ENCODE measurements at regions not wholly inside any gene's neighbourhood (a gene's known extent, or its start where the extent isn't known, plus 50 kb on each side); places are given as distances from the start of the nearest gene placed in this dataset.
A peak's percentile ranks its signal among the peaks of the same experiment; 100 is the strongest.

DNA sequence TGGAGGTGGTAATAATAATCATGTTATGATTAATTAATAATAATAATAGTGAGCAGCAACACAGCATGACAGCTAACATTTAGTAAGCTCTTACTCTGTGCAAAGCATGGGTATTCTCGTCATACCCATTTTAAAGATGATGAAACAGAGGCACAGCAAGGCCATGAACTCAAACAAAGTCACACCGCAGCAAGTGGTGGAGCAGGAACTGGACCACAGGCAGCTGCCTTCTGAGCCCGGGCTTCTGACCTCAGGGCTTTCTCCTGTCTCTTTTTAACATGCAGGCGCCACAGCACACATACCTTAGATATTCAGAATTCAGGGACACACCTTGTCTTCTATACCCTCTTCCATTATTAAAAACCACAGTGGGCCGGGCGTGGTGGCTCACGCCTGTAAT, 50.7 kb upstream of the SPATA12 start:
- H3K36me3 Mint-ChIP-seq (ENCODE audit: low read depth) = no peaks in the 10 kb centered on the region
- peaks cover 4% of the 10 kb centered on the region for H3K27me3 Mint-ChIP-seq (ENCODE audit: low read depth)
- H3K27ac Mint-ChIP-seq = no peak overlapping the region
- no peaks in the 10 kb centered on the region for H3K9me3 Mint-ChIP-seq
- H3K4me3 Mint-ChIP-seq = no peak overlapping the region
- H3K4me1 Mint-ChIP-seq (ENCODE audit: low read depth) = peaks cover 8% of the 10 kb centered on the region

DNA sequence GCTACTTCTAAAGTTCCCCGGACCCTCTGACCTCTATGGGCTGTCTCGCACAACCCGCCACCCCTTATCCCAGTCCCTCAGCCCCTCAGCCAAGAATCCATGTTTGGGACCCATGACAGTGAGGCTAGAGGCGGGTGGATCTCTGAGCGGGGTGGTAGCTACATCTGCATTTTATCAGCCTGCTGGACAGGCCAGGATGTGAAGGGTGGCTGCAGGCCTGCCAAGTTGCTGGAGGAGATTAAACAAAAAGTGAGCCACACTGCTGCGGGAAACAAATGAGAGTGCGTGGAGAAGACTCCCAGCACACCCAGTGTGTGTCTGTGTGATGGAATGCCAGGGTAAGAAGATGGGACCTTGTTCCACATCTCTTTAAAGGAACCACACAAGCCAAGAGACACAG, 51.1 kb upstream of the SPATA12 start:
- Mint-ChIP-seq H3K4me3 (no peak overlapping the region), H3K27me3 (ENCODE audit: low read depth) (peaks cover 4% of the 10 kb centered on the region), H3K27ac (no peak overlapping the region), H3K36me3 (ENCODE audit: low read depth) (no peaks in the 10 kb centered on the region), H3K4me1 (ENCODE audit: low read depth) (peaks cover 8% of the 10 kb centered on the region), H3K9me3 (no peaks in the 10 kb centered on the region)

DNA sequence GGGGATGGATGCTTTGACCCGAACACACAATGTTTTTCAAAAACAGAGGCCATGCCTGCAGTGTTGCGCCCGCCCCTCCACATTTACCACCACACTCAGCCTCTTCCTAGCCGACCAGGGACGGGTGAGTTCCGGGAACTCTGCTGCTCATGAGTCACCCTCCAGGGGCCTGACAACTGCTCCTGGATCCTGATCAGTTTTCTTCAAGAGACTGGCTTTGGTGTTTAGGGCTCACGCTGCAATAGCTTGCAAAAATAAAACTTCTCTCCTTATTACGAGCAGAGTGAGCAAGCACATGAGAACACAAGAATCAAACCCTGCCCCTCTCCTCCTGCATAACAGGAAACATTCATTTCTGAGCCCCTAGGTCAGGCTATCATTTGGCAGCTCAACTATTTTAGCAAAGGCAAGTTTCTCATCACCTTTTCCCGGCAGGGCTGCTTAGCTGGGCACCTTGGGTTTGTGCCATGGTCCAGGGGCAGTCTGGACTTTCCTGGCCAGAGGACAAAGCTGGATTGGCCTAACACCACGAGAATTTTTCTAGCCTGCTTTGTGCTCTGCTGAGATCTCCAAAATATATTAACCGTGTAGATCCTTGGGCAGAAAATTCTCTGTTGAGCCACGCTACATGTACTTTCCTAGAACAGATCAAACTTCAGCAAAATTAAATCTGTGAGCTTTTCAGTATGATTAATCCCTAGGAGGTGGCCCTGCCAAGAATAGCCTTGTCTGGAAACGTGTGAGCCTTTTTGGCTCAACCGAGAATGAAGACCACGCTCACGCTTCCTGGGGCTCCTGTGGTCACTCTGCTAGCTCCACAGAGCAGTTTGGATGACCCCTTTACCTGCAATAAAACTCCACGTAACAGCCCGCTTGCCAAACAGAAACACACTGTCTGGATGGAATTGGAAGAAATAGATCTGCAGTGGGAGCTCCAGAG, 52.7 kb upstream of the SPATA12 start:
- Mint-ChIP-seq H3K9me3 (no peaks in the 10 kb centered on the region), H3K36me3 (ENCODE audit: low read depth) (no peaks in the 10 kb centered on the region), H3K4me1 (ENCODE audit: low read depth) (peaks cover 8% of the 10 kb centered on the region), H3K27me3 (ENCODE audit: low read depth) (peaks cover 7% of the 10 kb centered on the region), H3K27ac (peak overlapping the region; percentile 64), H3K4me3 (no peak overlapping the region)

DNA sequence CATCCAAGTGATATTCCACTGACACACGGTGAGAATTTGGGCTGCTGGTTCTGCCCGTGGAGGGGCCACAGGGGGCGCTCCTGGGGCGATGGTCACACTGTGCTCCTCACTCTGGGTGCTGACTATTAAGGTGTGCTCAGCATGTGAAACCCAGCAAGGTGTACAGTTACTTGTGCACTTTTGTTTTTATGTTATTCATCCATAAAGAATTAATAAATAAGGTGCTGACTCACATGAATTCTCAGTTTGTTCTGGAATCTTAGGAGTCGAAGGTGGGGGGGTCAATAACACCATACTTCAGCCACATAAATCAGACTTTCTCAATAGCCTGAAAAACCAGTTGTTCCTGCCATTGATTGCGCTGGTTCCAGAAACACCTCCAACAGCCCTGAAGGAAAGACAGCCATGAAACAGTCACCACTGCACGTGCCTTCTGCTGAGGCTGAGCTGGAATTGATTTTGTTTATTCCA, 53.5 kb upstream of the SPATA12 start:
- no peaks in the 10 kb centered on the region for H3K9me3 Mint-ChIP-seq
- H3K27me3 Mint-ChIP-seq (ENCODE audit: low read depth) = peaks cover 7% of the 10 kb centered on the region
- no peak overlapping the region for H3K27ac Mint-ChIP-seq

DNA sequence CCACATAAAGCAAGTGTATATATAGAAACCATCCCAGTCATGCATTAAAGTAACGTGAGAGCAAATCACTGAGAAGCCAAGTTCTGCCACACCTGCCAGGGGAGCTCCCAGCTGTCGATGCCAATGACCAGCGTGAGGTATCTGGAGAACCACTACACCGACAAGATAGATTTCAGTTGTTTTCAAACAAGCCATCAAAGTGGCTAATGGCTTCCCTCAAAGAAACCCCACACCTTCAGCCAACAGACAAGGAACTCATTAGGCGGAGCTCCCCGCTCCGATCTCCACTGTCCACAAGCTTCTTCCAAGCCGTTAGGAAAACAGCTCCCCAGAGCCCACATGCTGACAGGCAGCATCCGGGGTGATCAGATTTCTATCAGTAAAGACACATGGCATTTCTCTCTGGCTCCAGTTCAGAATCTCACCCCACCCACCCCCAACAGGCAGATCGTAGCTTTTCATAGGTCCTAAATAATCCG, 54.2 kb upstream of the SPATA12 start:
- Mint-ChIP-seq H3K4me1 (ENCODE audit: low read depth) (peaks cover 8% of the 10 kb centered on the region), H3K9me3 (no peaks in the 10 kb centered on the region), H3K4me3 (no peak overlapping the region), H3K27me3 (ENCODE audit: low read depth) (peaks cover 7% of the 10 kb centered on the region), H3K27ac (no peak overlapping the region), H3K36me3 (ENCODE audit: low read depth) (no peaks in the 10 kb centered on the region)

More for the DNA sequence above, 53.5 kb upstream of the SPATA12 start:
- Mint-ChIP-seq H3K4me3 (no peak overlapping the region), H3K36me3 (ENCODE audit: low read depth) (no peaks in the 10 kb centered on the region), H3K4me1 (ENCODE audit: low read depth) (peaks cover 8% of the 10 kb centered on the region)

DNA sequence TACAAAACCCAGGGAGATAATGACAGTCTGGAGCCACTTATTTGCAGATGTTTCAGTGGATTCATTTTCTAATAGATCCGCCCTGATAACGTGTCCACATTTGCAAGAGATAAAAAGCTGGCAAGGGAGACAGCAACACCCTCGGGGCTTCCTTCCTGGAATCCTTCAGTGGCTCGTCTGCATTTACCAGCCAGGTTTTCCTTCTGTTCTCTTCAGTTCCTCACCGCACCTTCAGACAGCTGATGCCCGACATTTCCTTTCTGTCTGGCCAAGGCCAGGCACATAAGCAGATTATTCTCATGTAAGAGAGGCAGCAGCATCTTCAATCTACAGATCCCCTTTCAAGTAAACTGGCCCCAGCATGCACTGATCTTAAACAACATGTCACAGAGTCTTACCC, 56.2 kb upstream of the SPATA12 start:
- no peak overlapping the region for H3K27ac Mint-ChIP-seq
- H3K4me3 Mint-ChIP-seq = no peak overlapping the region

DNA sequence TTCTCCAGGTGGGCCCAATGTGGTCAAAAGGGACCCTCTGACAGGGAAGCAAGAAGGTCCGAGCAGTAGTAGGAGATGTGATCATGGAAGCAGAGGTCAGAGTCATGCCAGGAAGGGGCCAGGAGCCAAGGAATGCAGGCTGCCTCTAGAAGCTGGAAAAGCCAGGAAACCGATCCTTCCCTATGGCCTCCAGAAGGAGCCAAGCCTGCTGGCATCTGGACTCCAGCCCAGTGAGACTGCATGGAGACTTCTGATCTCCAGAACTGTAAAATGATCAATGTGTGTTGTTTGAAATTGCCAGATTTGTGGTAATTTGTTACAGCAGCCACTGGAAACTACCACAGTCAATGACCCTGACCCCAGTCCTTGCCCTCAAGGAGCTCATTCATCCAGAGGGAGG, 56.8 kb upstream of the SPATA12 start:
- H3K4me1 Mint-ChIP-seq (ENCODE audit: low read depth) = peaks cover 8% of the 10 kb centered on the region
- H3K9me3 Mint-ChIP-seq = no peaks in the 10 kb centered on the region
- peaks cover 14% of the 10 kb centered on the region for H3K27me3 Mint-ChIP-seq (ENCODE audit: low read depth)
- no peak overlapping the region for H3K27ac Mint-ChIP-seq
- H3K36me3 Mint-ChIP-seq (ENCODE audit: low read depth) = no peaks in the 10 kb centered on the region
- no peak overlapping the region for H3K4me3 Mint-ChIP-seq

More for the DNA sequence above, 56.2 kb upstream of the SPATA12 start:
- Mint-ChIP-seq H3K27me3 (ENCODE audit: low read depth) (peaks cover 14% of the 10 kb centered on the region), H3K4me1 (ENCODE audit: low read depth) (peaks cover 8% of the 10 kb centered on the region), H3K36me3 (ENCODE audit: low read depth) (no peaks in the 10 kb centered on the region), H3K9me3 (no peaks in the 10 kb centered on the region)

DNA sequence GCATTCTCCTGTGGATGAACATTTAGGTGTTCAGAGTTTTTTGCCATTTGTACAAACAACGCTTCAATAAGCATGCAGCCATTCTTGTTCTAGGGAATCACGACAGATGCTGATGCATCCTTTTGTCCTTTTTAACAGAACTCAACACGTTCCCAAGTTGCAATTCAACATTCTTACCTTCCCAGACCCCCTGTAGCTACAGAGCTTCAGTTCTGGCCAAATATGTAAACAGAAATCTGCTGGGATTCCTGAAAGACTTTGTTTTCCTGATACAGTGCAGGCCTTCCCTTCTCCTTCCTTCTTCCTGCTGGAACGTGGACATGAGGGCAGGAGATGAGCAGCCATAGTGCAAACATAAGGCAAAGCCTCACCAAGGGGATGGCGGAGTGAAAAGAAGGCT, 59.1 kb upstream of the SPATA12 start:
- Mint-ChIP-seq H3K27ac (no peak overlapping the region), H3K36me3 (ENCODE audit: low read depth) (no peaks in the 10 kb centered on the region), H3K27me3 (ENCODE audit: low read depth) (peaks cover 20% of the 10 kb centered on the region), H3K4me1 (ENCODE audit: low read depth) (no peaks in the 10 kb centered on the region), H3K9me3 (no peaks in the 10 kb centered on the region), H3K4me3 (no peak overlapping the region)

DNA sequence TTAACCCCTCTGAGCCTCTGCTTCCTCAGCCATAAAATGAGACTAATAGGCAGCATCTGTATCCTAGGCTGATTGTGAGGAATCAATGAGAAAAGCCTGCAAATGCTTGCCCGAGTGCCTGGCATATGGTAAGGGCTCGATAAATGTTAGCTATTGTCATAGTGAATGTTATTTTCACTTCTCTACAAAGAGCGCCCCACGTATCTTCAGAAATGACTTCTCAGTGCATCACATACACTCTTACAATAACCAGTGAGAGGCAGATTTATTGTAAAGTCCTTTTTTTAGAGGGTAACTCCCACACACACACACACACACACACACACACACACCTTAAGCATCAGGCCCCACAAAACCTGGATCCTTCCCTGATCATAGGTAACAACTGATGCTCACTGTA, 60.5 kb upstream of the SPATA12 start:
- H3K27me3 Mint-ChIP-seq (ENCODE audit: low read depth) = peaks cover 23% of the 10 kb centered on the region
- no peaks in the 10 kb centered on the region for H3K9me3 Mint-ChIP-seq
- H3K36me3 Mint-ChIP-seq (ENCODE audit: low read depth) = no peaks in the 10 kb centered on the region
- H3K27ac Mint-ChIP-seq = no peak overlapping the region
- H3K4me3 Mint-ChIP-seq = no peak overlapping the region
- peaks cover 3% of the 10 kb centered on the region for H3K4me1 Mint-ChIP-seq (ENCODE audit: low read depth)

DNA sequence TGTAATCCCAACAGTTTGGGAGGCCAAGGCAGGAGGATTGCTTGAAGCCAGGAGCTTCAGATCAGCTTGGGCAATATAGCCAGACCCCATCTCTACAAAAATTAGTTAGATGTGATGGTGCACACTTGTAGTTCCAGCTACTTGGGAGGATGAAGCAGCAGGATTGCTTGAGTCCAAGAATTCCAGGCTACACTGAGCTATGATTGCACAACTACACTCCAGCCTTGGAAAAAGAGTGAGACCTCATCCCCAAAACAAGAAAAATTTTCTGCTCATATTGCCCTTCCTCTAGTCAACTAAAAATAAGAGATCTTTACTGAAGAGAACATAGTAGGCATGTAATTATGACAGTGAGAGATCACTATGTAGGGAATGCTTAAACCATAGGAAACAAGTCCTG, 60.9 kb upstream of the SPATA12 start:
- no peaks in the 10 kb centered on the region for H3K36me3 Mint-ChIP-seq (ENCODE audit: low read depth)
- H3K27ac Mint-ChIP-seq = no peak overlapping the region
- peaks cover 3% of the 10 kb centered on the region for H3K4me1 Mint-ChIP-seq (ENCODE audit: low read depth)
- no peaks in the 10 kb centered on the region for H3K9me3 Mint-ChIP-seq
- H3K4me3 Mint-ChIP-seq = no peak overlapping the region
- H3K27me3 Mint-ChIP-seq (ENCODE audit: low read depth) = peaks cover 26% of the 10 kb centered on the region

DNA sequence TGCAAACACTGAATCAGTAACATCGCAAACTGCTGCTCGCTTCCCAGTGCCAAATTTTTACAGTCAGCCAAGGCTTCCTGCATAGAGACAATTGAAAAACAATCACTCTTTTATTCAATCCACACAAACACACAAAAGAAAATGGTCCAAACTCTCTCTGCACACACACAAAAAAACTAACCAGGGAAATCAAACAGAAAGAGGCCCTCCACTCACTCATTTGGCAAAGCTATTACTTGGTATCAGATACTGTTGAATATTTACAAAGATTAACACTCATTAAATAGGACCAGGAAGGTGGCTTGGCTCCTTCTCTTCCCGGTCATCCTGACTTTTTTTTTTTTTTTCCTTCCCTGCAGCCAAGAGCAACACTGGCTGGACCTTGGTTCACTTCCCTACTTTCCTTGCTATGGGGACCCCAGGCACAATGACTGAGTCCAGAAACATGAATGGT, 62.4 kb upstream of the SPATA12 start:
- H3K4me3 Mint-ChIP-seq = no peak overlapping the region
- H3K27ac Mint-ChIP-seq = no peak overlapping the region
- no peaks in the 10 kb centered on the region for H3K36me3 Mint-ChIP-seq (ENCODE audit: low read depth)
- H3K4me1 Mint-ChIP-seq (ENCODE audit: low read depth) = peaks cover 3% of the 10 kb centered on the region
- H3K27me3 Mint-ChIP-seq (ENCODE audit: low read depth) = peaks cover 24% of the 10 kb centered on the region
- no peaks in the 10 kb centered on the region for H3K9me3 Mint-ChIP-seq

DNA sequence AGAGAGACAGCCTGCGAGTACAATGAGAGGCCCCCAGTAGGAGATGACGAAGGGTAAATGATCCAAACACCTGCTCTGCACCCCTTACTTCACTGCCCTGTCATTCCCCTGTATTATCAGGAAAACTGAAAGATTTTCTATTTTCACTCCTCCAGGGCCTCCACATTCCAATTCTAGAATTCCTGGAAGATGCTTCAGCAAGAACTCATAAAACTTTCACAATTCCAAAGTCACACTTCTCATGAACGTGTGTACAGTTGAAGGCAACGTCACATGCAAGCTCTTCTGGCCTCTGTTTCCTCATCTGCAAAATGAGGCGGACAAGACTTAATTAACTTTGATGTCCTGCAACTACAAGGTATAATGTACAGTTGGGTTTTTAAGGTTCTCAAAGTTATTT, 62.8 kb upstream of the SPATA12 start:
- H3K4me3 Mint-ChIP-seq = no peak overlapping the region
- H3K9me3 Mint-ChIP-seq = no peaks in the 10 kb centered on the region
- H3K27ac Mint-ChIP-seq = no peak overlapping the region
- H3K27me3 Mint-ChIP-seq (ENCODE audit: low read depth) = peaks cover 24% of the 10 kb centered on the region
- peaks cover 3% of the 10 kb centered on the region for H3K4me1 Mint-ChIP-seq (ENCODE audit: low read depth)
- no peaks in the 10 kb centered on the region for H3K36me3 Mint-ChIP-seq (ENCODE audit: low read depth)

DNA sequence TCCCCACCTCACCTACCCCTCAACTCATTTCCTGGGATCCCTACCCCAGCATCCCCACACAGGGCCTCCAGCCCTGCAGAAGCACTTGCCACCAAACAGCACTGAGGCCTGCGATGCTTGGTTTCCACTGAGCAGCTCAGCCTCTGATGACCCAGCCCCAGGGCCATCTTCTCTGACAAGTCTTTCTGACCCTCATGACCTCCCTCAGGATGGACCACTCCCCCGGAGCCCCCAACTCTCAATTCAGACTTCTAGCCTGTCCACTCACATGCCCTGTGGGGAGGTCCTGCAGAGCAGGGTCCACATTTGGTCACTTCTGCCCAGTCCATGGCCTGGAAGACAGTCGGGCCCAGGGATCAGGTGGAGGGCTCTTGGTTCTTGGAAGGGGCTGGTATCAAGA, 63.4 kb upstream of the SPATA12 start:
- no peak overlapping the region for H3K4me3 Mint-ChIP-seq
- H3K4me1 Mint-ChIP-seq (ENCODE audit: low read depth) = peaks cover 3% of the 10 kb centered on the region
- H3K9me3 Mint-ChIP-seq = no peaks in the 10 kb centered on the region
- peaks cover 24% of the 10 kb centered on the region for H3K27me3 Mint-ChIP-seq (ENCODE audit: low read depth)
- no peak overlapping the region for H3K27ac Mint-ChIP-seq
- H3K36me3 Mint-ChIP-seq (ENCODE audit: low read depth) = no peaks in the 10 kb centered on the region

DNA sequence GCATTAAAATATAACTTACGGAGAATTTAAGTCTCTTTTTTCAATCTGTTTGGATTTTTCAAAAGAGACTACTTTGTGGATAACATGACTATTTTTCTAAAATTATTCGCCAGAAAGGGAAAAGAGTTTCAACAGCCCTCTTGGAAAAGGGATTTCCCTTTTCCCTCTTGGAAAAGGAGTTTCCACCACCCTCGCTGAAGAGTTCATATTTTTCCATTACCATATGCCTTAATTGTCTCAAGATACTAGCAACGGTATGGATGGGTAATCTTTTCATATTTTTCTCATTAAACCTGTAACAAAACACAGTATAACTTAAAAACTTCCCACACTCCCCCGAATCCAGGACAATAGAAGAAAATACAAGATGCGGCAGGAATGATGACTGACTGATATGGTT, 66.1 kb upstream of the SPATA12 start:
- peaks cover 34% of the 10 kb centered on the region for H3K27me3 Mint-ChIP-seq (ENCODE audit: low read depth)
- H3K9me3 Mint-ChIP-seq = no peaks in the 10 kb centered on the region
- H3K4me1 Mint-ChIP-seq (ENCODE audit: low read depth) = peaks cover 3% of the 10 kb centered on the region
- H3K36me3 Mint-ChIP-seq (ENCODE audit: low read depth) = no peaks in the 10 kb centered on the region
- no peak overlapping the region for H3K27ac Mint-ChIP-seq
- H3K4me3 Mint-ChIP-seq = no peak overlapping the region

DNA sequence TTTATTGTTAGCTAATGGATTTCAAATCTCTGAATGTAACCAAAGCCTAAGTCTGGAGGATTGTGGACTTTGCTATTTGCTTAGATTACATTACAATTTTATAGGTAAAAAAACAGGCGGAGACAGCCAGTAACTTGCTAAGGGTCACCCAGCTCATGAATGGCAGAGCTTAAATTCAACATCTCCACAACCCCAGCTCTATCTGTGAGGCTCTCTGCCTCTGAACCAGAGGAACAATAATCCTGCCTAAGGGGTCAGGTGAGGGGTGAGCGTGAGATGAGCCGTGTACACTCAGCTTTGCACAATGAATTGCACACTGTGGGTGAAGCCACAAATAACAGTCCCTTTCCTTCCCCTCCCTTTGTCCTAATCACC, 69.8 kb upstream of the SPATA12 start:
- H3K4me1 Mint-ChIP-seq (ENCODE audit: low read depth) = peaks cover 18% of the 10 kb centered on the region
- H3K27ac Mint-ChIP-seq = no peak overlapping the region
- H3K27me3 Mint-ChIP-seq (ENCODE audit: low read depth) = peaks cover 31% of the 10 kb centered on the region
- no peak overlapping the region for H3K4me3 Mint-ChIP-seq
- no peaks in the 10 kb centered on the region for H3K9me3 Mint-ChIP-seq
- no peaks in the 10 kb centered on the region for H3K36me3 Mint-ChIP-seq (ENCODE audit: low read depth)

Data from T-helper 1 cell treated with Interleukin-12 subunit alpha and Interleukin-12 subunit beta and Interleukin-4 antibody, amounts not matched to agents 30 μg/mL and 1 μg/mL, for 36 hours (primary cell).